DMS 273 (cell line): ENCODE measurements at regions not wholly inside any gene's neighbourhood (a gene's known extent, or its start where the extent isn't known, plus 50 kb on each side); places are given as distances from the start of the nearest gene placed in this dataset.
"Not testable (repeated sequence)": the region's sequence is repeated elsewhere in the genome, so short reads cannot be mapped to it uniquely, and the experiment has no call there.

ENCODE experiments used
- DNase-seq: peaks from one replicate; lab custom pipeline; 2025; ENCODE audit not compliant: unreplicated experiment; lab: John Stamatoyannopoulos, UW

GRCh38 chr4:71204056-71204455, 134.8 kb upstream of the SLC4A4 start:
- DNase-seq: no peak

GRCh38 chr4:71206763-71207162, 132.1 kb upstream of the SLC4A4 start:
- peak; percentile 13 for DNase-seq

GRCh38 chr4:71209161-71209560, 129.7 kb upstream of the SLC4A4 start:
- DNase-seq: no peak

DNA sequence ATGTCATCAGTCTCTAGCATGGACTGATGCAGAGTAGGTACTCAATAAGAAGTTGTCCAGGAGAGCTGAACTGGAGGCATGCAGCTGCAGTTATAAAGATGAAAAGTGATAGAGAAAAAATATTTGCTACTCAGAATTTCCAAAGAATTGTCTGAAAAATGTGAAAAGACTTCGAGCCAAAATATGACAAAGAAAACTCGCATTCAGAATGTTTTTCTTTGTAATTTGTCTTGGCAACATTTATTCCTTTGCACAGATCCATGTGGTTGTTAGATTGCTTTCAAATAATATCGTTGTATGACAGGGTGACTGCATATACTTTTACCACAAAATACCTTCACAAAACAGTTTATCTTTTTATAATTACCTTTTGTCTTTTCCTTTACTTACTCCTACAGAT, 128.0 kb upstream of the SLC4A4 start:
- no peak for DNase-seq

DNA sequence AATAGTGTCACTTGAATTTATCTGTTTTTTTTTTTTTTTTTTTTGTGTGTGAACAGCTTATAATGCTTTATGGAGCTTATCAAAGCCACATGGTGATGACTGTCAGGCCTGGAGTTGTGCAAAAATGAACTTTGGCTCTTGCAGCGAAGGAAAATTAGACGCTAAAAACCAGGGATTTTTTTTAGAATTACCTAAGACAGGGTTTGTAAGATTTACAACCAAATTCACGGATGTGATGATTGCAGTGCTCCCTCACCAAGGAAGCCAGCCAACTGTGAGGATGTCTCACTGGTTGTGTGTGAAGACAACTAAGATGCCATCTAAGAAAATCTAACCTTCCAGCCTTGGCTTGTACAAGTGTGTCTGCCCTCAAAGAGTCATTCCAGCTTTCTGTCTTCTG, 127.1 kb upstream of the SLC4A4 start:
- DNase-seq: no peak

- DNase-seq: no peak
These were observed 126.6 kb upstream of the SLC4A4 start for GRCh38 chr4:71212216-71212615.

GRCh38 chr4:71214578-71214977, 124.2 kb upstream of the SLC4A4 start:
- no peak for DNase-seq

DNA sequence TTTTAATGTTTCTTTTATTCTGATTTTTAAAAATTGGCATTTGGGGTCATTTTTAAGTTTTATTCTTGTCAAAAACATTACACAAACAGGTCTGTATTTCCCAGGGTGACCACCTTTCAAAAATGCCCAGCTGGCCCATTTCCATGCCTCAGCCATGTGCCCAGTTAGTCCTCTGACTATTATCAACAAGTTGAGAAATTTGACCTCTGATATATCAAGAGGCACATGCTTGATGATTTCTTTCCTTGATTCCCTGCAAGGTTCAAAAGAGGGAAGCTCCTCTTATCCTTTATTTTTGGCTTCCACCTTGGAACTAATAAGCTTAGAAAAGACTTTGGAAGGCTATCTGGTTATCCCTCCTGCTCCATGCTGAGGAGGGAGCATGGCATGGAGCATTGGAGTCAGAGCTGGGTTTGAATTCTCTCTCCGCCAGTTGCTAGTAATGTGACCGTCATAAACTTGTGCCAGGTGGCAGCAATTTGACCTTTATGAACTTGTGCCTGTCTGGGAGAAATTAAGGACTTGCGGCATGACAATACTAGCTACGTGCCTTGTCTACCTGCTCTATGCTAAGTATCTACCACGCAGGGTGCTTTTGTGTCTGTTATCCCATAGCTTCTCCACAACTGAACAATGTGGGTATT, 122.4 kb upstream of the SLC4A4 start:
- no peak for DNase-seq

- no peak for DNase-seq
These were observed 121.1 kb upstream of the SLC4A4 start for GRCh38 chr4:71217688-71218087.

DNA sequence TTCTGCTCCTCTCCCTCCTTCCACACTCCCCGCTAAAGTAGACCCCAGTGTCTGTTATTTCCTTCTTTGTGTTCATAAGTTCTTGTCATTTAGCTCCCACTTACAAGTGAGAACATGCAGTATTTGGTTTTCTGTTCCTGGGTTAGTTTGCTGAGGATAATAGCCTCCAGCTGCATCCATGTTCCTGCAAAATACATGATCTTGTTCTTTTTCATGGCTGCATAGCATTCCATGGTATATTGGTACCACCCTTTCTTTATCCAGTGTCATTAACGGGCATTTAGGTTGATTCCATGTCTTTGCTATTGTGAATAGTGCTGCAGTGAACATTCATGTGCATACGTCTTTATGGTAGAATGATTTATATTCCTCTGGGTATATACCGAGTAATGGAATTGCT, 118.0 kb upstream of the SLC4A4 start:
- not testable (repeated sequence) for DNase-seq

DNA sequence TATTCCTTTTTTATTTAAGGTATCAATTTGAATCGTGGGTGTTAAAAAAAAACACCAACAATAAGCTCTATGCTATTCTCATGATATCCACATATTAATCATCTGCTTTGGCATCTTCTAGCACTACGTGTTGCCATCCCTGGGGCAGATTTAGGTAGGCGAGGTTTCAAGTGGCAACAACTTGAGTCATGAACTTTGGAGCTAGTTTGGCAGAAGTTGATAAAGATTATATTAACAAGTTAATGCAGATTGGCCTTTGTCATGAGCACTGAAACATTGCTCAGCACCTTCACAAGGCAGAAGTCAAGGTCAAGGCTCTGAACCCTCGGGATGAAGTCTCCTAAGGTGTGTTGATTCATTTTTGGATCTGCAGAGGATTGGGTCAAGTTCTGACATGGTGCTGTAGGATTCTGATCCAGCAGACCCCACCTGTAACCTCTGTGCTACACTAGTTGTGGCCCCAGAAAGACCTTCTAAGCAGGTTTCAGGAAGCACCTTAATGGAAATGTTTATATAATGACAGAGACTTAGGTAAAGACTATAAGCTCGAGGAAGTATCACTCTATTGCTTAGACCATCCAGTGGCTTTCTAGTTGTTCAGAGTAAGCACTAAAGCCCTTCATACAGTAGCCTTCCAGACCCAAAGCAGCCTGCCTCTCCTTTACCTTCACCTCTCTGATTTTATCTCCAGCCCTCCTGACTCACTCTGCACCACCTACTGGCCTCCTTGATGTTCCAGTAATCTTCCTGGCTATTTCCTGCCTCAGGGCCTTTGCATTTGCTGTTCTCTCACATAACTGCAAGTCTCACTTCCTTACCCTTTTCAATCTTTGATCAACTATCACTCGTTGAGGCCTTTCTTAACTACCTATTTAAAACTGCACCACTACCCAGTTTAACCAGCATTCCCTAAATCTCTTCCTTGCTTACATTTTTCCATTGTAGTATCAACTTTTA, 117.0 kb upstream of the SLC4A4 start:
- no peak for DNase-seq

- DNase-seq: no peak
These were observed 116.2 kb upstream of the SLC4A4 start for GRCh38 chr4:71222661-71223060.

DNA sequence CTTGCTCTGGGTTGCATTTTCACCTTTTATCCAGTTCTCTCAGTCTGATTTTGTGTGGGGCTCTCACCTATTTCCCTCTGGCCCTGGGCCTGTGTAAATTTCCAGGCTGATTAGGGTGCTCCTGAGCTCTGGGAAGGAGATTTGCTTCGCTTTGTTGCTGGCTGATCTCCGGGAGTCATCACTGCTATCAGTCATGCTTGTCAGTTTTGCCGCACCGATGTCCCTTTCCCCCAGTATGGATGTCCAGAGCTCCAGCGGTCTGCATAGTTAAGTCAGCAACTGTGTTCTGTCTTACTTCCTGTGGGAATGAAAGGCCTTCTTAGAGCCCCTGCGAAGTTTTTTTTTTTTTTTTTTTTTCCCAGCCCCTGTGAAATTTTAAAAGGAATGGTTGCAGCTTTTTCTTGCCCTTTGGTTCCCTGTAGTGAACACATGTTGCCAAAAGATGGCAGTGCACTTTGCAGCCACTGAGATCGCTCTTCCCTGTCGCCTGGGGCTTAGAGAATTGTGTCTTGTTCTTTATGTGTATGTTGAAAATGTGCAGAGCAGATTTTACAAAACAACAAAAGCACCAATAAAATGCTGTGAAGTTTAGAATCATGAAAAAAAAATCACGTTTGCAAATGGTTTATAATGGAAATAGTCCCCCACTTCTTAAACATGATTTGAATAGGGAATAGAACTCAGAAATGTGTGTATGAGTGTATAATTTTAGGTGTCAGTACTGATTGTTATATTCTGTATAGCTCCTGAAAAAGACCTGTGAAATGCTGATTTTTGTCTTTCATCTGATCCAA, 109.1 kb upstream of the SLC4A4 start:
- peak; percentile 68 for DNase-seq

GRCh38 chr4:71230271-71231128, 108.3 kb upstream of the SLC4A4 start:
- peak; percentile 63 for DNase-seq

DNA sequence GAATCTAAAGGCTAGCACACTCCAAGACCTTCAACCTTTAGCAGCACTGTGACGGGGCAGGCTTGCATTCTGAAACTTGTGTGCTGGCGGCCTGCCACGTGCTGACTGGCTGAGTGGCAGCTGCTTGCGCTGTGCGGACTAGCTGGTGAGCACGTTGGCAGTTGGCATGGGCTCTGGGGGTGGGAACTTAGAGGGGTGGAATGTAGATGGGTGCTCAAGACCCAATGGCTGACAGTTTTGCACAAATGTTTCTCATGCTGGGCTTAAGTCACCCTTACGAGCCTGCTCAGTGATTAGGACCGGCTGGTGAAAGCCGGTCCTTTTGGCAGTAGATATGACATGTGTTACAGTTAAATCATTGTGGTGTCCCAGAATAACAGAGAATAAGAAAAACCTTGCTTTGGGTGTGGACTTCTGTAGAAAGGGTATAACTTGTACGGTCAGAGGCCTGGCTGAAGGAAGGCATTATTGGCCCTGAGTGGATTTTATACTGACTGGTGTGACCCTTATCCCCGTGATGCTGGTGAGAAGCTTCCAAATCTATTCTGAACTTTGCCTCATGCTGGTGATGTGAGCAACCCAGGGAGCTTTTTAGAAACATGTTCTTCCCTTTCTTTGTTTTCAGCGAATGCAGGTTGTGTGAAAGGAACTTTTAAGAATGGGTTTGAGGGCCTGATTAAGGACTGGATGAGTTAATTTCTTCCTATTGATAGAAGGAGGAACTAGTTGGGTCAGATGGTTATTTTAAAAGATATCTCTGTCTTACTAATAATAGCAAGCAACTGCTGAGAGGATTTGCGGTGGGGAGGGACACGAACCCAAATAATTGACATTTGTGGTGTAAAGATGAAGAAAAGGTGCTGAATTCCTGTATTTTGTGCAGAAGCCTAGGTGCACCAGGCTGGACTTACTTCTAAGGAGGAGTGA, 107.4 kb upstream of the SLC4A4 start:
- DNase-seq: peak; percentile 89

GRCh38 chr4:71232056-71232430, 106.8 kb upstream of the SLC4A4 start:
- DNase-seq: no peak

DNA sequence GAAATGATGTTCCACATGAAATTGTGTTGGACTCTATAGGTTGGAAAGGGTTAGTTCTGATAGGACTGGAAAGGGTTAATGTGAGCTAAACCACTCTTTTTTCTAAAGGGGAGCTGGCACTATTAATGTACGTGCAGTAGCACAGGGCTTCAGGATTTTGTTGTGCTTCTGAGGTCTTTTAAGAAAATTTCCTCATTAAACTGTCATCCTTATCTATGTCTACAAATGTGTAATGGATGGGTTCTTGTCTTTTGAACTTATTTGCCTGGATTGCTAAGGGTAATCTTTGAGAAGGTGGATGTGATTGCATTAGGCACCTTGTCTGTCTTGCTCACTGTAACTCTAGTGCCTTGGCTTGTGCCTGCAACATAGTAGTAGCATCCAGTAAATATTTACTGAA, 106.0 kb upstream of the SLC4A4 start:
- no peak for DNase-seq

GRCh38 chr4:71235311-71236201, 103.3 kb upstream of the SLC4A4 start:
- no peak for DNase-seq

DNA sequence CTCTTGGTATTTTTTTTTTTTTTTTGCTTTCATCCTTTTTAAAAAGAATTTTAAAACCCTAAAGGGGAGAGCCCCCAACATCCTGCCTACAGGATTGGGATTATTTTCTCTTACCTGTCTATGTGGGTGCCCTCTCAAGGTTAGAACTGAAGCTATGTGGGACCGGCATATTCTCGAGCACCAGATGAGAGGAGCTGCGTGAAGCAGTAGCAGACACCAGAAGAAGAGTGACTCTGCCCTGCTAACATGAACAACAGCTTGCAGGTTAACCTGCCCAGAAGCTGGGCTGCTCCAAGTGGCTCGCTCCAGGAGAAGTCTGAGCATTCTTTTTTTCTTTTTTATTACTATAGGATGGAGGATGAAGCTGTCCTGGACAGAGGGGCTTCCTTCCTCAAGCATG, 102.6 kb upstream of the SLC4A4 start:
- no peak for DNase-seq
